CD14-positive monocyte (primary cell): ENCODE measurements at regions not wholly inside any gene's neighbourhood (a gene's known extent, or its start where the extent isn't known, plus 50 kb on each side); places are given as distances from the start of the nearest gene placed in this dataset.
A peak's percentile ranks its signal among the peaks of the same experiment; 100 is the strongest.

Experiments used
- DNase-seq, 3 donors: peaks; one replicate each; pipeline ENCODE4 v3.0.0-alpha.2; 2011 to 2022
- H2AFZ ChIP-seq: 2 replicates; pipeline ENCODE4 v1.6.0; 2012; ENCODE audit warnings: mild to moderate bottlenecking, low read depth, low read length, inconsistent platforms; ENCODE audit not compliant: insufficient read depth, poor library complexity, severe bottlenecking
- H3K27ac ChIP-seq, 2 donors: 1 replicate in 1 of 2; 2 replicates in 1 of 2; pipeline ENCODE4 v1.5.1; 2012 to 2013; ENCODE audit warnings: low read length in 2 of 2, control low read depth in 1 of 2, inconsistent platforms in 1 of 2, low read depth in 1 of 2, mild to moderate bottlenecking in 1 of 2
- H3K27me3 ChIP-seq, 2 donors: one replicate each; pipeline versions ENCODE4 v1.6.0 to v1.6.1; 2011 to 2013; ENCODE audit warnings: low read length in 2 of 2; ENCODE audit not compliant: control insufficient read depth in 2 of 2, insufficient read depth in 2 of 2
- H3K36me3 ChIP-seq, 2 donors: replicated peaks in 1 of 2; 1 replicate in 1 of 2; 2 replicates in 1 of 2; pipeline versions ENCODE4 v1.5.1 to v1.6.1; 2012 to 2013; ENCODE audit warnings: low read length in 2 of 2, control low read depth in 1 of 2, inconsistent platforms in 1 of 2, mild to moderate bottlenecking in 1 of 2; ENCODE audit not compliant: insufficient read depth in 2 of 2, control insufficient read depth in 1 of 2
- H3K4me1 ChIP-seq, 2 donors: 1 replicate in 1 of 2; 2 replicates in 1 of 2; pipeline versions ENCODE4 v1.5.1 to v1.6.1; 2012 to 2013; ENCODE audit warnings: low read length in 2 of 2, control low read depth in 1 of 2, inconsistent platforms in 1 of 2, mild to moderate bottlenecking in 1 of 2, moderate library complexity in 1 of 2; ENCODE audit not compliant: insufficient read depth in 2 of 2, control insufficient read depth in 1 of 2
- H3K4me2 ChIP-seq: replicated peaks from 2 replicates; pipeline ENCODE3; 2012; ENCODE audit warnings: low read length, moderate library complexity, mild to moderate bottlenecking; ENCODE audit not compliant: poor library complexity, severe bottlenecking; ENCODE audit errors: extremely low read depth
- H3K4me3 ChIP-seq, 3 experiments: fragments of 200-600 bp in 1 of 3; sonication (generic) in 1 of 3; replicated peaks in 1 of 3; 1 replicate in 2 of 3; 2 replicates in 1 of 3; pipeline ENCODE4 v1.5.1; 2011 to 2013; ENCODE audit warnings: low read length in 3 of 3, mild to moderate bottlenecking in 3 of 3, control low read depth in 2 of 3, low read depth in 2 of 3, inconsistent platforms in 1 of 3, moderate library complexity in 1 of 3
- H3K79me2 ChIP-seq: 2 replicates; pipeline ENCODE4 v1.6.0; 2012; ENCODE audit warnings: mild to moderate bottlenecking, control low read depth, inconsistent platforms, low read length, moderate library complexity; ENCODE audit not compliant: insufficient read depth
- H3K9ac ChIP-seq: 2 replicates; pipeline ENCODE4 v1.6.0; 2017; ENCODE audit warnings: low read length, mild to moderate bottlenecking; ENCODE audit not compliant: insufficient read depth, poor library complexity, severe bottlenecking
- H3K9me3 ChIP-seq, 2 donors: replicated peaks in 1 of 2; 1 replicate in 1 of 2; 2 replicates in 1 of 2; pipeline versions ENCODE4 v1.5.1 to v1.6.1; 2012 to 2013; ENCODE audit warnings: low read length in 2 of 2, control low read depth in 1 of 2; ENCODE audit not compliant: control insufficient read depth in 1 of 2, insufficient read depth in 1 of 2
- H4K20me1 ChIP-seq: 2 replicates; pipeline ENCODE4 v1.6.0; 2012; ENCODE audit warnings: mild to moderate bottlenecking, low read length, control low read depth, moderate library complexity; ENCODE audit not compliant: insufficient read depth
- H3K27ac Mint-ChIP-seq, 7 donors: one replicate each; pipeline ENCODE4 v1.8.0; 2020; ENCODE audit warnings: mild to moderate bottlenecking in 7 of 7, mixed read lengths in 7 of 7, moderate library complexity in 6 of 7, inconsistent platforms in 2 of 7
- H3K27me3 Mint-ChIP-seq, 3 donors: one replicate each; pipeline ENCODE4 v1.8.0; 2021 to 2022; ENCODE audit warnings: low read depth in 3 of 3, mild to moderate bottlenecking in 3 of 3, mixed read lengths in 3 of 3, moderate library complexity in 3 of 3, inconsistent platforms in 1 of 3
- H3K36me3 Mint-ChIP-seq, 2 donors: one replicate each; pipeline ENCODE4 v1.8.0; 2020; ENCODE audit warnings: mixed read lengths in 2 of 2, inconsistent platforms in 1 of 2, mild to moderate bottlenecking in 1 of 2
- H3K4me1 Mint-ChIP-seq: one replicate; pipeline ENCODE4 v1.8.0; 2020; ENCODE audit warnings: mild to moderate bottlenecking, mixed read lengths
- H3K4me3 Mint-ChIP-seq, 2 donors: one replicate each; pipeline ENCODE4 v1.8.0; 2020; ENCODE audit warnings: mild to moderate bottlenecking in 2 of 2, mixed read lengths in 2 of 2, moderate library complexity in 1 of 2
- H3K9me3 Mint-ChIP-seq, 7 donors: one replicate each; pipeline ENCODE4 v1.8.0; 2020 to 2022; ENCODE audit warnings: mixed read lengths in 7 of 7, mild to moderate bottlenecking in 6 of 7, moderate library complexity in 6 of 7, inconsistent platforms in 2 of 7
- CTCF ChIP-seq: fragments of 200-600 bp; IDR thresholded peaks from one replicate; pipeline ENCODE4 v1.8.0; 2022; ENCODE audit warnings: antibody characterized with exemption, mild to moderate bottlenecking
- WGBS: methylation state at CpG from one replicate; pipeline ENCODE4 v1.1.5; 2013; ENCODE audit warnings: missing lambda C conversion rate; ENCODE audit not compliant: insufficient coverage; 5-methylcytosine and 5-hydroxymethylcytosine counted together
- intact Hi-C, 2 donors: fragments of 100-400 bp; cut with micrococcal nuclease; formaldehyde crosslinking; loops; one replicate each; pipeline versions ENCODE4 v1.15.0 to v1.15.1; 2023

- H3K36me3 ChIP-seq, result no peaks in the 10 kb centered on the region
- DNase-seq, result no peak
- H3K27me3 ChIP-seq, result no peaks in the 10 kb centered on the region
- TF ChIP-seq CTCF, result no peak
- Mint-ChIP-seq H3K27me3 (peaks cover 0 to 12% (median under 1%) of the 10 kb centered on the region in 3 donors), H3K27ac (peak overlapping the region in 1 of 7 donors; percentile 13), H3K4me3 (no peak overlapping the region), H3K9me3 (peaks cover 1 to 7% (median 5%) of the 10 kb centered on the region in 7 donors), H3K4me1 (no peaks in the 10 kb centered on the region), H3K36me3 (no peaks in the 10 kb centered on the region)
- no peaks in the 10 kb centered on the region for H3K4me1 ChIP-seq
- no peak overlapping the region for H2AFZ ChIP-seq
- no peak overlapping the region for H3K4me3 ChIP-seq
- WGBS, result 78% methylated on average over 1 of the region's 1 CpG
- H3K79me2 ChIP-seq, result no peaks in the 10 kb centered on the region
- no peak overlapping the region for H3K4me2 ChIP-seq
- peaks cover 0 to 3% of the 10 kb centered on the region in 2 donors for H3K9me3 ChIP-seq
- intact Hi-C loops, result loop anchor here in 1 of 2 donors (10.0 kb wide), 1 partner anchor 191 kb away; no protein-coding TSS in a partner anchor
- H3K9ac ChIP-seq, result no peak overlapping the region
- no peaks in the 10 kb centered on the region for H4K20me1 ChIP-seq
- no peak overlapping the region for H3K27ac ChIP-seq
These were observed 64.6 kb upstream of the ZBTB7C start for GRCh38 chr18:48473816-48474215.

- Mint-ChIP-seq H3K36me3 (no peaks in the 10 kb centered on the region), H3K4me3 (no peak overlapping the region), H3K27me3 (peaks cover 2 to 15% (median 6%) of the 10 kb centered on the region in 3 donors), H3K27ac (no peak overlapping the region), H3K4me1 (no peaks in the 10 kb centered on the region), H3K9me3 (peaks cover 1 to 7% (median 5%) of the 10 kb centered on the region in 7 donors)
- Histone ChIP-seq H3K4me2 (no peak overlapping the region), H3K4me1 (no peaks in the 10 kb centered on the region), H4K20me1 (no peaks in the 10 kb centered on the region), H3K79me2 (no peaks in the 10 kb centered on the region), H3K9ac (no peak overlapping the region), H3K4me3 (no peak overlapping the region), H3K27ac (no peak overlapping the region), H3K9me3 (peaks cover 0 to 3% of the 10 kb centered on the region in 2 donors), H3K36me3 (no peaks in the 10 kb centered on the region), H3K27me3 (no peaks in the 10 kb centered on the region), H2AFZ (no peak overlapping the region)
- intact Hi-C loops, result loop anchor here in 1 of 2 donors (10.0 kb wide), 1 partner anchor 192 kb away; no protein-coding TSS in a partner anchor
- no peak for DNase-seq
- WGBS, result 100% methylated on average over 1 of the region's 3 CpGs
- TF ChIP-seq CTCF, result no peak
These were observed 63.4 kb upstream of the ZBTB7C start for GRCh38 chr18:48472610-48473009.
